Stimulated activated naive CD4-positive, alpha-beta T cell (primary cell): ENCODE measurements at regions not wholly inside any gene's neighbourhood (a gene's known extent, or its start where the extent isn't known, plus 50 kb on each side); places are given as distances from the start of the nearest gene placed in this dataset.
"Not testable (repeated sequence)": the region's sequence is repeated elsewhere in the genome, so short reads cannot be mapped to it uniquely, and the experiment has no call there.

Experiments
- DNase-seq, 6 experiments: peaks; one replicate each; lab custom pipeline; 2025; lab: John Stamatoyannopoulos, UW

GRCh38 chr6:19156443-19156842 lies 680.7 kb upstream of the ID4 start:
- DNase-seq = no peak

- no peak for DNase-seq
Observed at GRCh38 chr6:19157486-19157885, 679.7 kb upstream of the ID4 start.

DNA sequence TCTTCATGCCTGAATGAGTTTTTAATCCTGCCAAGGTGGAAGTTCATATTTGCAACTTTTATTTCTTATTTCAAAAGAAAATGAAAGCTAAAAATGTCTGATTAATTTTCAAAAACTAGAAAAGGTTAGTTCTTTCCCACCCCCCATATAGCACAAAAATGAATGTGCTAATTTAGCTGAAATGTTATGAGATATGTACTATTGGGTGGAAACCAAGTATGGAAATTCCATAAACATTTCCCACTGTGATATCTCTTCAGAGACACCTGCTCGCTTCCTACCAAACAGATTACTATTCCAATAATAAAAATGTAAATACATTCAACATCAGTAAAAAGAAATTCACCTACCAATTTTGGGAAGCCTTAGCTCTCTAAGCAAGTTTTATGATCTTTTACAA lies 678.6 kb upstream of the ID4 start:
- no peak for DNase-seq

- no peak for DNase-seq
Observed at GRCh38 chr6:19159089-19159488, 678.1 kb upstream of the ID4 start.

DNA sequence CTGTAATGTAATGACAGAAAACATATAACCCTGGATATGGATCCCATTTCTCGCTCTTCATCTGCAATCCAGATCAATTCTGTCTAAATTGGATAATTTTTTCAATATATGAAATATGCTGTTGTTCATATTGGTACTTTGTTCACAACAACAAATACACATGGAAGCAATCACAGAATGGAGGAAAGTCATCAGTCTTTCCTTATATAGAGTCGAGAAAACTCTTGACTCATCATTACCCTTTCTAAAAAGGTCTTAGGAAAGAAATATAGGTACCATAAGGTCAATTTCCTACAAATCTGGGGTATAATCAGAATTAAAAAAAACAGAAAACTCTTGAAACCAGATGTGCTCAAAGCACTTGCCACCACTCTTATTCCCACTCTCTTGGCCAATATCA lies 677.6 kb upstream of the ID4 start:
- DNase-seq = no peak

GRCh38 chr6:19160081-19160730 lies 677.0 kb upstream of the ID4 start:
- DNase-seq = no peak

GRCh38 chr6:19167251-19167650 lies 669.9 kb upstream of the ID4 start:
- DNase-seq = no peak

DNA sequence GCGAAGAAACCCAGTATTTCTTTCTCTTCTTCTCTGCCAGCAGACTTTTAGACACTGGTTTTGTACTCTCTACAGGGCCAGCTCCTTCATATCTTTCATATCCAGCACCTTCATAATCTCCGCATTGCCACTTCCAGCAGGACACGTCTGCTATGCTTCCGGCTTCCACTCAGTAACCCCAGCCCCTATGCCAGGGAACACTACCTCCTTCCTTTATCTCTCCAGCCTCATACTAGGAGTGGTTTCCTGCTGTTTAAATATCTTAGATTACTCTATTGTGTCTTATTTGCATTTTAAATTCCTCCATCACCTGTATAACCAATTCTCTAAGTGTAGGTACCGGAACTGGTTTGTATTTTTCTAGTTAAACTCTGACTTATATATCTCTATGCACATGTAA lies 667.8 kb upstream of the ID4 start:
- no peak for DNase-seq

DNA sequence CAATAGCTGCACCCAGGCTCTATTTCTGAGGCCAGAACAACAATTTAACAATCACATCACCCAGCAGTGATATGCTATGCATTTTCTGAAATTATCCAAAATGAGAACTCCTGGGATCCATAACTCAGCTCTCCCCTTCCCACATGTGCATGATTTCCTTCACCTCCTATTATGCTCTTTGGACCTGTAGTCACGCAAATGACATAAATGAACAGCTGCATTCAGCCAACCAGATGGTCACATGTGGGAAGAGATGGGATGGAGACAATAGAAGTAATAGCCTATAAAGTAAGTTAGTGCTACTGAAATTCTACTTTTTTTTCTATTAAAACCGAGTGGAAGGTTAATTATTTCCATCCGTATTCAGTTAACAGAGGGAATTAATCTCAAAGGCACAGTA lies 662.1 kb upstream of the ID4 start:
- DNase-seq = no peak

GRCh38 chr6:19180348-19181072 lies 656.7 kb upstream of the ID4 start:
- no peak for DNase-seq

- no peak for DNase-seq
Observed at GRCh38 chr6:19181211-19181610, 656.0 kb upstream of the ID4 start.

DNA sequence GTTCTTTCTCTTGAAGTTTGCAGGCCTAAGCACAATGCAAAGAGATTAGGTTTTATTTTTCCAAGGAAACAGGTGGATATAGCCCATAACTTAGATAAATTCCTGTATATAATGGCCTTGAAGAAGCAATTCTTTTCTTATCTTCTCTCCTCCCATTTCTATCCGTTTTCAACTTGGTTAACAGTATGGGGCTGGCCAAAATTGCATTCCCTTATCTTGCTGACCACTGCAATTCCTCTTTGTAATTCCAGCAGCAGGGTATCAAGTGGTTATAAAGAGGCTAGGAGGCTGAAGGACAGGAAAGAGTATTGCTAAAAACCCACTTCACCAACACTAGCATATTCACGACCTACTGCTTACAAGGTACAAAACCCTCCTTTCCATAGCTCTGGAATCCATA lies 643.5 kb upstream of the ID4 start:
- no peak for DNase-seq

GRCh38 chr6:19204445-19204844 lies 632.7 kb upstream of the ID4 start:
- DNase-seq = no peak

DNA sequence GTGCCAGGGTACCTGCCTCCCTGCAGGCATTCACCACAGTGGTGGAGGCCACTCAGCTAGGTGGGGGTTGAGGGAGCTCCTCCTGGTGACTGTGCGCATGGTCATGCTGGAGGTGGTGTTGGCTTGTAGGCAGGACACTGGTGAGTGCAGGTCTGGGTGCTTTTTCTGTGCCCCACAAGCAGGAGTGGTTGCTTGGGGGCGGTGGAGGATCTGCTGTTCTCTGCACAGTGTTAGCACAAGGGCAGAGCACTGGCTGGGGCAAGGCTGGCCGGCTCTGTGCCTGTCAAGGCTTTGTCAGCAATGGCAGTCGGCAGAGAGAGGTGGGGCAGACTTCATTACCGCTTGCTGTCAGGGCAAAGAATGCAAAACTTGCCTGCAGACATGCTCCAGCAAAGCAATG lies 632.1 kb upstream of the ID4 start:
- no peak for DNase-seq

DNA sequence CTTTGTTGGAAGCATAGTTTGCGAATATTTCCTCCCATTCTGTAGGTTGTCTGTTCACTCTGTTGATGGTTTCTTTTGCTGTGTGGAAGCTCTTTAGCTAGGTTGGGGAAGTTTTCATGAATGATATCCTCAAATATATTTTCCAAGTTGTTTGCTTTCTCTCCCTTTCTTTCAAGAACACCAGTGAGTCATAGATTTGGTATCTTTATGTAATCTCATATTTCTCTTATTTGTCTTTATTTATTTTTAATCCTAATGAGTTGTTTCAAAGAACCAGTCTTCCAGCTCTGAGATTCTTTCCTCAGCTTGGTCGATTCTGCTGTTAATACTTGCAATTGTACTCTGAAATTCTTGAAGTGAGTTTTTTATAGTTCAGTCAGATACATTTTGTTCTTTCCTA lies 628.0 kb upstream of the ID4 start:
- DNase-seq = no peak

- DNase-seq = no peak
Observed at GRCh38 chr6:19210849-19211590, 626.1 kb upstream of the ID4 start.

DNA sequence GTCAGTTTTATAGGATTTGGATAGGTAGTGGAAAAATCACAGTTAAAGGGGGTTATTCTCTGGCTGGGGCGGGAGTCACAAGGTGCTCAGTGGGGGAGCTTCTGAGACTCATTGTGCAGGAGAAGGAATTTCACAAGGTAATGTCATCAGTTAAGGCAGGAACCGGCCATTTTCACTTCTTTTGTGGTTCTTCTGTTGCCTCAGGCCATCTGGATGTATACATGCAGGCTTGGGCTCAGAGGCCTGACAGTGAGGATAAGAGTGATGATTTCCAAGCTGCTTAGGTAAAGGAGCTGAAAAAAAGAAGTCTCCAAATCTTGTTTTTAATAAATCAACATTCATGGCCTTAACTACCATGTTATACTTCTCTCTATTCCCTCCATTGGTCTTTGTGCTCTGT lies 622.9 kb upstream of the ID4 start:
- DNase-seq = no peak

GRCh38 chr6:19219931-19220330 lies 617.2 kb upstream of the ID4 start:
- no peak for DNase-seq

DNA sequence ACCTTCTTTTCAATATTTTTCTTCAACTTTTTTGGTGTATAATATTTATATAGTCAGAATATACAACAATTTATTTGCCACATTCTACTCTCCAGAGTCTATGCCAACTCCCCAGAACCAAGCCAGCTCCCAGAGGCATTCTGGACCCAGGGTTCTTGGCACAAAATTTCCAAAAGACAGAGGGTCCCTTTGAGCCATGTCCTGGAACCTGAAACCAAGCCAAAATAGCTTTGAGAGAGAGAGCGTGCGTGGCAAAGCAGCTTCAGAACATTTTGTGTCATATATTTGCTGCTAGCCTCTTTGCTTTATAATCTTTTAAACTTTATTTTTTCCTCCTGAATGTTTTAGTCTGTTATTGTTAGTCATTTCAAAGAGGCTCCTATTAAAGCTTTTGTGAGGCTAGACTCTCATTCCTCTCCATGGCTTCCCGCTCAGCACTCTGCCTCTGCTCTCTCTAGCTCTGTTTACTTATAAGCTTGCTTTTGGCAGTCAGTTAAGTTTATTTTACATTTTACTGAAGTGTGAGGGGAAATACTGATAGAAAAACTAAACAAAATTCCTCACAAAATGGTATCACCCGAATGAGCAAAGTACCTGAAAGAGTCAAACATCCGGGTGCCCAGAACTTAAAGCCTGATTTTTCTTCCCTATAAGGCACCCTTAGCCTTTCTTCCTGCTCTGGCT lies 605.1 kb upstream of the ID4 start:
- no peak for DNase-seq

DNA sequence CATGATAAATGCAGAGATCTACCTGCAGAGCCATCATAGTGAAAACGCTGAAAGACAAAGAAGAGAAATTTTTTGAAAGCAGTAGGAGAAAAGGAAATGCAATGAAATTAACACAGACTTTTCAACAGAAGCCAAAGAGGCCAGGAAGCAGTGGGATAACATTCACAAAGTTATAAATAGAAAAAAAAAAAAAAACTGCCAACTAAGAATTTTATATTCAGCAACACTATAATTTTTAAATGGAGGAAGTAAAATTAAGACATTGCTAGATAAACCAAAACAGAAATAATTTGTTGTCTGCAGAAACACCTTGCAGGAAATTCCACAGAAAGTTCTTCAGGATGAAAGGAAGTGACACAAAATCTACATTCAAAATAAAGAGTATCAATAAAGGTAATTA lies 591.5 kb upstream of the ID4 start:
- DNase-seq = no peak

- not testable (repeated sequence) for DNase-seq
Observed at GRCh38 chr6:19247181-19247580, 590.0 kb upstream of the ID4 start.

DNA sequence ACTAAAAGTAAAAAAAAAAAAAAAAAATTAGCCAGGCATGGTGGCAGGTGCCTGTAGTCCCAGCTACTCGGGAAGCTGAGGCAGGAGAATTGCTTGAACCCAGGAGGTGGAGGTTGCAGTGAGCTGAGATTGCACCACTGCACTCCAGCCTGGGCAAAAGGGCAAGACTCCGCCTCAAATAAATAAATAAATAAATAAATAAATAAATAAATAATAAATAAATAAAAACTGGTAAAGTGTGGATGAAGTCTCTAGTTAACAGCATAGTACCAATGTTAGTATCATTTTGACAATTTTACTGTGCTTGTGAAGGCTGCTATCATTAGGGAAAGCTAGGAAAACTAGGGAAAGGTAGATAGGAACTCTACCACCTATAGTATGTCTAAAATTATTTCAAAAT lies 581.0 kb upstream of the ID4 start:
- not testable (repeated sequence) for DNase-seq

DNA sequence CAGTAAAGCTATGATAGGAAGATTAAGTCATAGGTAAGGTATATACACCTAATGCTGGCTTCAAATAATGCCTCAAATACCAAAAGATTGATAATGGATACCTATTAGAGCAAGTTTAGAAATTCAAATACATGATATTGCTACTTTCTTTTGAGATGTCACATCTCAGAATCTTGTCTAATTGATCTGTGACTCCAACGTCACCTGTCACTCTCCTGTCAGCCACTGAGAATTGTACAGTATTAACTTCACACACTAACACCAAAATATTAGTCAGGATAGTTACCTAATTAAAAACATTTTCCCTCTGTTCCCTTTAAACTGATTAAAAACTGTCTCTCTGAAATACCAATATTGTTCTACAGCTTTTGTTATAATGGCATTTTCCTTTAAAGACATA lies 575.5 kb upstream of the ID4 start:
- DNase-seq = no peak
